Hepatocyte (in vitro differentiated cells): ENCODE measurements at regions not wholly inside any gene's neighbourhood (a gene's known extent, or its start where the extent isn't known, plus 50 kb on each side); places are given as distances from the start of the nearest gene placed in this dataset.

Source experiments
- DNase-seq: peaks from one replicate; pipeline ENCODE4 v3.0.0-alpha.2; 2016; ENCODE audit warnings: low spot score
- H2AFZ ChIP-seq: fragments of 200-600 bp; sonication (generic); 2 replicates; pipeline ENCODE4 v1.6.0; 2016; ENCODE audit warnings: antibody characterized with exemption, mild to moderate bottlenecking
- H3K27ac ChIP-seq: fragments of 200-600 bp; sonication (generic); 2 replicates; pipeline ENCODE4 v1.5.1; 2016; ENCODE audit warnings: mild to moderate bottlenecking
- H3K27me3 ChIP-seq: fragments of 200-600 bp; sonication (generic); 2 replicates; pipeline ENCODE4 v1.6.1; 2016
- H3K36me3 ChIP-seq: fragments of 200-600 bp; sonication (generic); replicated peaks from 2 replicates; pipeline ENCODE4 v1.5.1; 2016; ENCODE audit warnings: low read depth; ENCODE audit not compliant: insufficient read depth
- H3K4me1 ChIP-seq: fragments of 200-600 bp; sonication (generic); 2 replicates; pipeline ENCODE4 v1.5.1; 2016; ENCODE audit warnings: mild to moderate bottlenecking, moderate library complexity; ENCODE audit not compliant: insufficient read depth
- H3K4me2 ChIP-seq: fragments of 200-600 bp; sonication (generic); 2 replicates; pipeline ENCODE4 v1.6.0; 2016
- H3K4me3 ChIP-seq: fragments of 200-600 bp; sonication (generic); 2 replicates; pipeline ENCODE4 v1.5.1; 2016; ENCODE audit warnings: mild to moderate bottlenecking
- H3K79me2 ChIP-seq: fragments of 200-600 bp; sonication (generic); 2 replicates; pipeline ENCODE4 v1.6.0; 2017; ENCODE audit warnings: mild to moderate bottlenecking
- H3K9me2 ChIP-seq: fragments of 200-600 bp; sonication (generic); replicated peaks from 2 replicates; pipeline ENCODE4 v1.6.0; 2017; ENCODE audit warnings: mild to moderate bottlenecking; ENCODE audit not compliant: insufficient read depth
- H3K9me3 ChIP-seq: fragments of 200-600 bp; sonication (generic); 2 replicates; pipeline ENCODE4 v1.5.1; 2016; ENCODE audit warnings: low read depth, mild to moderate bottlenecking
- H4K20me1 ChIP-seq: fragments of 200-600 bp; sonication (generic); 2 replicates; pipeline ENCODE4 v1.6.0; 2016; ENCODE audit warnings: mild to moderate bottlenecking; ENCODE audit not compliant: insufficient read depth, poor library complexity, severe bottlenecking
- CTCF ChIP-seq: fragments of 200-600 bp; sonication (generic); IDR thresholded peaks from 2 replicates; pipeline ENCODE4 v1.5.1; 2016; ENCODE audit warnings: antibody characterized with exemption, mild to moderate bottlenecking; ENCODE audit not compliant: poor library complexity
- EZH2 ChIP-seq: fragments of 200-600 bp; sonication (generic); IDR thresholded peaks from 2 replicates; pipeline ENCODE4 v1.6.1; 2016; ENCODE audit warnings: antibody characterized with exemption, mild to moderate bottlenecking, borderline replicate concordance
- EZH2phosphoT487 ChIP-seq: fragments of 200-600 bp; sonication (generic); IDR thresholded peaks from one replicate; pipeline ENCODE4 v1.6.1; 2018; ENCODE audit warnings: antibody characterized with exemption, mild to moderate bottlenecking, low read depth, moderate library complexity; ENCODE audit not compliant: unreplicated experiment, severe bottlenecking
- WGBS: methylation state at CpG from one replicate; pipeline ENCODE4 v1.1.6; 2016; ENCODE audit warnings: low lambda C conversion rate; ENCODE audit errors: missing lambda C conversion rate; 5-methylcytosine and 5-hydroxymethylcytosine counted together

DNA sequence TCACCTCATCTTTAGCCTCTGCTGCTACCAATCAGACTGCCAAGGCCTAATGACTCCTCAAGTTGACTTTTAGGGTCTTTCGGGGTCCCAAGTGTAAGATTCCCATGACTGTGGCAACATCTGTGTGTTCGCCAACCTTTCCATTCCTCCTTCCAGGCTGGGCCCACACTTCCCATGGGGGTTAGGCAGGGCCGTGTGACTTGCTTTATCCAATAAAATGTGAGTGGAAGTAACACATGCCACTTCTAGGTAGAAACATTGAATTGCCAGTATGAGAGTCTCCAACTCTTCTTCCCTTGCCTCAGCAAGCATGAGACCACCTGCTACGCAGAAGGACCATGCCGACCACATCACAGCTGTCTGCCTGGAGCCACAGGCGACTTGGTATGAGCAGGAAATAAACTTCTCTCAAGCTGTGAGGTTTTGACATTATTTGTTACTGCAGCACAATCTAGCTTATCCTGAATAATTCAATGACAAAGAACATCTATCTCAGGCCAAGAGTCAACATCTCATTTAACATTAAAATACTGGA lies 190.4 kb upstream of the IER5L start:
- Histone ChIP-seq H3K4me1 (no peaks in the 10 kb centered on the region), H3K9me3 (no peaks in the 10 kb centered on the region), H2AFZ (no peak overlapping the region), H3K36me3 (no peaks in the 10 kb centered on the region), H3K27ac (no peak overlapping the region), H3K27me3 (no peaks in the 10 kb centered on the region), H3K4me3 (no peak overlapping the region), H4K20me1 (no peaks in the 10 kb centered on the region), H3K4me2 (no peak overlapping the region), H3K79me2 (no peaks in the 10 kb centered on the region), H3K9me2 (no peaks in the 10 kb centered on the region)
- no peak for TF ChIP-seq CTCF
- TF ChIP-seq EZH2: no peak
- no peak for TF ChIP-seq EZH2phosphoT487
- WGBS: 97% methylated on average over 6 of the region's 6 CpGs
- DNase-seq: no peak

DNA sequence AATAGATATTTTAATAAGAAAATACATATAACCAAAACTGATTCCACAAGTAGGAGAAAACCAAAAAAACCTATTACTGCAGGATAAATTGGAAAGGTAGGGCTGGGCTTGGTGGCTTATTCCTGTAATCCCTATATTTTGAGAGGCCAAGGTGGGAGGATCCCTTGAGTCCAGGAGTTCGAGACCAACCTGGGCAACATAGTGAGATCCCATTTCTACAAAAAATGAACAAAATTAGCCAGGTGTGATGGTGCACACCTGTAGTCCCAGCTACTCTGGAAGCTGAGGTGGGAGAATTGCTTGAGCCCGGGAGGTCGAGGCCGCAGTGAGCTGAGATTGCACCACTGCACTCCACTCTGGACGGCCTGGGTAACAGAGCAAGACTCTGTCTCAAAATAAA lies 189.2 kb upstream of the IER5L start:
- Histone ChIP-seq H4K20me1 (no peaks in the 10 kb centered on the region), H2AFZ (no peak overlapping the region), H3K9me3 (no peaks in the 10 kb centered on the region), H3K27me3 (no peaks in the 10 kb centered on the region), H3K9me2 (no peaks in the 10 kb centered on the region), H3K36me3 (no peaks in the 10 kb centered on the region), H3K4me3 (no peak overlapping the region), H3K4me1 (no peaks in the 10 kb centered on the region), H3K79me2 (no peaks in the 10 kb centered on the region), H3K27ac (no peak overlapping the region), H3K4me2 (no peak overlapping the region)
- TF ChIP-seq CTCF (no peak), EZH2phosphoT487 (no peak), EZH2 (no peak)
- DNase-seq: no peak
- WGBS: 97% methylated on average over 5 of the region's 5 CpGs

DNA sequence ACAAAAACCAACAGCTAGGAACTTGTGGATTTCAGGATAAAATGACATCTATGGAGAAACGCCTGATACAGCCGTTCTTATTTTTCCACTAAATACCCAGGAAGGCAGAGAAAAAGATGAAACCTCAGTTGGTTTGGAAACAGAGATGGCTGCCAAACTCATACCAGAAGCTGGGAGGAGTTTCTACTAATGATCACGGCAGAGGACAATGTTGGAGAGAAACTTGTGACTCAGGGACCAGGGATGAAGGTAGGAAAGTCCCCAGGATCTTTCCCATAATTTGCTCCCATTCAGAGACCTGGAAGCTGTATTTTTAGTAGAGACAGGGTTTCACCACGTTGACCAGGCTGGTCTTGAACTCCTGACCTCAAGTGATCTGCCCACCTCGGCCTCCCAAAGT lies 187.1 kb upstream of the IER5L start:
- Histone ChIP-seq H3K27me3 (no peaks in the 10 kb centered on the region), H2AFZ (no peak overlapping the region), H3K4me3 (no peak overlapping the region), H3K4me2 (no peak overlapping the region), H4K20me1 (no peaks in the 10 kb centered on the region), H3K9me3 (no peaks in the 10 kb centered on the region), H3K27ac (no peak overlapping the region), H3K4me1 (no peaks in the 10 kb centered on the region), H3K36me3 (no peaks in the 10 kb centered on the region), H3K9me2 (no peaks in the 10 kb centered on the region), H3K79me2 (no peaks in the 10 kb centered on the region)
- WGBS: 80% methylated on average over 5 of the region's 5 CpGs
- no peak for DNase-seq
- TF ChIP-seq EZH2phosphoT487 (no peak), EZH2 (no peak), CTCF (no peak)
